ENCODE measurements at regions not wholly inside any gene's neighbourhood (a gene's known extent, or its start where the extent isn't known, plus 50 kb on each side); places are given as distances from the start of the nearest gene placed in this dataset.

DNA sequence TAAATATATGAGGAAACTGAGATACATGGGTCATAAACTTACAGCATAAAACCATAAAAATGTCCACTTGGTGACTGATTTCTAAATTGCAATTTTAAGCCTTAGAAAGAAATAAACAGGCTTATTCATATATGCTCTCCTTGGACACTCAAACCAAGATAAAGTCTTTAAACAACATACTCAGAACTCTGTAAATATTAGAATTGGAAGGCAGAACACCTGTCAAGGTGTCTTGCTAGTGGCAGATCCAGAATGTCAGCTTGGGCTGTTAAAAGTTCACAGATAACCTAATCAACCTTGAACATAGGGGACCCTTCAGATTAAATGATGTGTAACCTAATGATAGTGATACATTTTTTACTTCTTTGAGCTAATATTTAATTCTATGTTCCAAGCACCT lies 208.1 kb upstream of the ARSJ start:
- no peak for TF ChIP-seq CTCF (conservative IDR thresholded peaks at IDR 0.05; ENCODE audit: low read depth, low read length)
- TF ChIP-seq EZH2 (IDR thresholded peaks at IDR 0.05; ENCODE audit: borderline replicate concordance, low read depth, low read length, poor library complexity, severe bottlenecking), result no peak
